Osteoblast (primary cell): ENCODE measurements at regions not wholly inside any gene's neighbourhood (a gene's known extent, or its start where the extent isn't known, plus 50 kb on each side); places are given as distances from the start of the nearest gene placed in this dataset.

Source experiments
- DNase-seq: peaks from one replicate; pipeline ENCODE4 v3.0.0; 2011; ENCODE audit warnings: low spot score, mixed read lengths; ENCODE audit not compliant: insufficient read length; ENCODE audit errors: missing footprints
- H2AFZ ChIP-seq: 2 replicates; pipeline ENCODE4 v1.6.0; 2011; ENCODE audit warnings: mild to moderate bottlenecking, low read length
- H3K27ac ChIP-seq: 2 replicates; pipeline ENCODE4 v1.5.1; 2011; ENCODE audit warnings: mild to moderate bottlenecking, low read depth, low read length, moderate library complexity
- H3K27me3 ChIP-seq: 2 replicates; pipeline ENCODE4 v1.6.0; 2012; ENCODE audit warnings: mild to moderate bottlenecking, control low read depth, inconsistent platforms, low read length, moderate library complexity; ENCODE audit not compliant: insufficient read depth
- H3K36me3 ChIP-seq: 2 replicates; pipeline ENCODE4 v1.5.1; 2011; ENCODE audit warnings: mild to moderate bottlenecking, low read length, control low read depth, moderate library complexity; ENCODE audit not compliant: insufficient read depth
- H3K4me1 ChIP-seq: 2 replicates; pipeline ENCODE4 v1.5.1; 2011; ENCODE audit warnings: mild to moderate bottlenecking, low read length, control low read depth, moderate library complexity; ENCODE audit not compliant: insufficient read depth
- H3K4me2 ChIP-seq: 2 replicates; pipeline ENCODE4 v1.6.0; 2011; ENCODE audit warnings: mild to moderate bottlenecking, low read length; ENCODE audit not compliant: insufficient read depth
- H3K4me3 ChIP-seq: fragments of 200-600 bp; sonication (generic); 3 replicates; pipeline ENCODE4 v1.5.1; 2012; ENCODE audit warnings: mild to moderate bottlenecking, low read length, inconsistent platforms; ENCODE audit not compliant: insufficient read depth
- H3K79me2 ChIP-seq: 2 replicates; pipeline ENCODE4 v1.6.0; 2012; ENCODE audit warnings: mild to moderate bottlenecking, low read length, control low read depth, inconsistent platforms; ENCODE audit not compliant: insufficient read depth
- H3K9me3 ChIP-seq: 2 replicates; pipeline ENCODE4 v1.5.1; 2011; ENCODE audit warnings: low read depth, low read length, control low read depth
- H4K20me1 ChIP-seq: 2 replicates; pipeline ENCODE4 v1.6.0; 2012; ENCODE audit warnings: mild to moderate bottlenecking, low read length, control low read depth; ENCODE audit not compliant: insufficient read depth
- CTCF ChIP-seq: IDR thresholded peaks from 2 replicates; pipeline ENCODE4 v1.5.1; 2011; ENCODE audit warnings: mild to moderate bottlenecking, low read depth, low read length, moderate library complexity; ENCODE audit errors: extremely low read depth

GRCh38 chr6:104126315-104127005 is 733.3 kb downstream of the HACE1 start:
- Histone ChIP-seq H3K4me2 (no peak overlapping the region), H3K27me3 (no peaks in the 10 kb centered on the region), H3K4me3 (no peak overlapping the region), H3K36me3 (no peaks in the 10 kb centered on the region), H3K27ac (no peak overlapping the region), H4K20me1 (no peaks in the 10 kb centered on the region), H2AFZ (no peak overlapping the region), H3K79me2 (no peaks in the 10 kb centered on the region), H3K4me1 (no peaks in the 10 kb centered on the region), H3K9me3 (no peaks in the 10 kb centered on the region)
- TF ChIP-seq CTCF: no peak
- no peak for DNase-seq

DNA sequence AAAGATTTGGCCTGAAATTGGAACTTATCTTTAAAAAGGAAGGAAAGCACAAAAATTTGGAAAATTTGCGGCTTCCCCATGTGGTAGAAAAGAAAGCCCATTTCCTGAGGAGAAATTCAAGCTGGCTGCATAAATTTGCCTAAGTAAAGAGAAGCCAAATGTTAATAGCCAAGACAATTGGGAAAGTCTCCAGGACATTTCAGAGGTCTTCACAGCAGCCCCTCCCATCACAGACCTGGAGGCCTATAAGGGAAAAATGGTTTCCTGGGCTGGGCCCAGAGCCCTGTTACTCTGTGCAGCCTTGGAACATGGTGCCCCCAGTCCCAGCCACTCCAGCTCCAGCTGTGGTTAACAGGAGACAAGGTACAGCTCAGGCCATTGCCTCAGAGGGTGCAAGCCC is 736.5 kb downstream of the HACE1 start:
- no peaks in the 10 kb centered on the region for H3K36me3 ChIP-seq
- no peaks in the 10 kb centered on the region for H3K79me2 ChIP-seq
- H3K4me3 ChIP-seq: no peak overlapping the region
- DNase-seq: no peak
- H4K20me1 ChIP-seq: no peaks in the 10 kb centered on the region
- H3K27me3 ChIP-seq: no peaks in the 10 kb centered on the region
- no peak overlapping the region for H2AFZ ChIP-seq
- H3K27ac ChIP-seq: no peak overlapping the region
- no peaks in the 10 kb centered on the region for H3K9me3 ChIP-seq
- no peak overlapping the region for H3K4me2 ChIP-seq
- no peak for TF ChIP-seq CTCF
- H3K4me1 ChIP-seq: no peaks in the 10 kb centered on the region

GRCh38 chr6:104118274-104118673 is 741.4 kb downstream of the HACE1 start:
- H3K27ac ChIP-seq: no peak overlapping the region
- H2AFZ ChIP-seq: no peak overlapping the region
- H3K36me3 ChIP-seq: no peaks in the 10 kb centered on the region
- H4K20me1 ChIP-seq: no peaks in the 10 kb centered on the region
- no peaks in the 10 kb centered on the region for H3K4me1 ChIP-seq
- TF ChIP-seq CTCF: no peak
- no peak overlapping the region for H3K4me2 ChIP-seq
- H3K4me3 ChIP-seq: no peak overlapping the region
- no peaks in the 10 kb centered on the region for H3K9me3 ChIP-seq
- no peaks in the 10 kb centered on the region for H3K79me2 ChIP-seq
- H3K27me3 ChIP-seq: no peaks in the 10 kb centered on the region
- DNase-seq: no peak

DNA sequence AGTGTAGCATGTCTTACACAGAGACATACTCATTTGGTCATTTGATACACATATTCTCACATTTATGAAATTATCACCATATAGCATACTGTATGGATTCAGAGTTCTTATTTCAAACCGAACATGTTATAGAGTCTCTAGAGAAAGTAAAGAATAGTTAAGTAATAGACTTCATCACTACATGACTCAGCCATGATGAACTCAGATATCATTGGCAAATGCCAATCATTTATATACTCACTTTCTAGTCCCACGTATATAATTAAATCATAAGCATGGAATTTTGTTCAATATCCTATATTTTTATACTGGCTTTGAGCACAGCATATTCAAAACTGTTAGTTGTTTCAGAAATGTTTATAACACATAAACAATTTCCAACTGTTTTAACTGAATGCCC is 749.9 kb downstream of the HACE1 start:
- no peaks in the 10 kb centered on the region for H3K9me3 ChIP-seq

More for the DNA sequence above, 749.9 kb downstream of the HACE1 start:
- no peaks in the 10 kb centered on the region for H3K4me1 ChIP-seq
- no peaks in the 10 kb centered on the region for H4K20me1 ChIP-seq
- no peaks in the 10 kb centered on the region for H3K79me2 ChIP-seq
- H3K27ac ChIP-seq: no peak overlapping the region
- H2AFZ ChIP-seq: no peak overlapping the region
- H3K27me3 ChIP-seq: no peaks in the 10 kb centered on the region
- no peak overlapping the region for H3K4me2 ChIP-seq
- H3K4me3 ChIP-seq: no peak overlapping the region
- no peak for TF ChIP-seq CTCF
- DNase-seq: no peak
- no peaks in the 10 kb centered on the region for H3K36me3 ChIP-seq
